Astrocyte (in vitro differentiated cells and primary cell): ENCODE measurements at regions not wholly inside any gene's neighbourhood (a gene's known extent, or its start where the extent isn't known, plus 50 kb on each side); places are given as distances from the start of the nearest gene placed in this dataset.

Experiments used
- DNase-seq: peaks from one replicate; pipeline ENCODE4 v3.0.0-alpha.2; 2010; ENCODE audit warnings: low read depth
- FAIRE-seq: peaks from 2 replicates; lab custom pipeline; 2011; peaks lifted over from hg19 to GRCh38; lab: Jason Lieb, UNC
- H2AFZ ChIP-seq: 2 replicates; pipeline ENCODE4 v1.6.0; 2012; ENCODE audit warnings: low read depth, low read length, inconsistent platforms
- H3K27ac ChIP-seq: 2 replicates; pipeline ENCODE4 v1.5.1; 2011; ENCODE audit warnings: low read depth, low read length, inconsistent platforms
- H3K27me3 ChIP-seq: 2 replicates; pipeline ENCODE4 v1.6.0; 2011; ENCODE audit warnings: low read length, inconsistent platforms; ENCODE audit not compliant: insufficient read depth
- H3K36me3 ChIP-seq: 2 replicates; pipeline ENCODE4 v1.5.1; 2011; ENCODE audit warnings: low read length, inconsistent platforms; ENCODE audit not compliant: insufficient read depth
- H3K4me1 ChIP-seq: 2 replicates; pipeline ENCODE4 v1.5.1; 2011; ENCODE audit warnings: low read length, inconsistent platforms; ENCODE audit not compliant: insufficient read depth
- H3K4me2 ChIP-seq: 2 replicates; pipeline ENCODE4 v1.6.0; 2012; ENCODE audit warnings: low read length, inconsistent platforms
- H3K4me3 ChIP-seq: 2 replicates; pipeline ENCODE4 v1.5.1; 2011; ENCODE audit warnings: low read depth, mild to moderate bottlenecking, low read length, inconsistent platforms; ENCODE audit not compliant: insufficient read depth
- H3K79me2 ChIP-seq: 2 replicates; pipeline ENCODE4 v1.6.0; 2012; ENCODE audit warnings: mild to moderate bottlenecking, low read length, inconsistent platforms; ENCODE audit not compliant: insufficient read depth
- H3K9ac ChIP-seq: 2 replicates; pipeline ENCODE4 v1.6.0; 2012; ENCODE audit warnings: mild to moderate bottlenecking, low read length, inconsistent platforms
- H3K9me3 ChIP-seq: 2 replicates; pipeline ENCODE4 v1.5.1; 2012; ENCODE audit warnings: low read depth, mild to moderate bottlenecking, low read length, inconsistent platforms; ENCODE audit not compliant: insufficient read depth
- H4K20me1 ChIP-seq: 2 replicates; pipeline ENCODE4 v1.6.0; 2012; ENCODE audit warnings: low read length, inconsistent platforms; ENCODE audit not compliant: insufficient read depth
- H3K27ac Mint-ChIP-seq: one replicate; pipeline ENCODE4 v1.8.0; 2021; ENCODE audit warnings: mild to moderate bottlenecking, mixed read lengths; ENCODE audit not compliant: unreplicated experiment
- H3K27me3 Mint-ChIP-seq: one replicate; pipeline ENCODE4 v1.8.0; 2021; ENCODE audit warnings: low read depth, mixed read lengths; ENCODE audit not compliant: unreplicated experiment
- H3K36me3 Mint-ChIP-seq: one replicate; pipeline ENCODE4 v1.8.0; 2021; ENCODE audit warnings: low read depth, mixed read lengths; ENCODE audit not compliant: unreplicated experiment
- H3K4me1 Mint-ChIP-seq: one replicate; pipeline ENCODE4 v1.8.0; 2021; ENCODE audit warnings: low read depth, mixed read lengths; ENCODE audit not compliant: unreplicated experiment
- H3K4me3 Mint-ChIP-seq: one replicate; pipeline ENCODE4 v1.8.0; 2021; ENCODE audit warnings: mild to moderate bottlenecking, moderate library complexity, mixed read lengths; ENCODE audit not compliant: unreplicated experiment
- H3K9me3 Mint-ChIP-seq: one replicate; pipeline ENCODE4 v1.8.0; 2021; ENCODE audit warnings: mild to moderate bottlenecking, mixed read lengths; ENCODE audit not compliant: unreplicated experiment
- CTCF ChIP-seq: IDR thresholded peaks from 2 replicates; pipeline ENCODE4 v1.5.1; 2011; ENCODE audit warnings: low read depth, mild to moderate bottlenecking, inconsistent platforms, low read length, moderate library complexity; ENCODE audit not compliant: insufficient read depth
- EZH2 ChIP-seq: IDR thresholded peaks from 2 replicates; pipeline ENCODE4 v1.6.1; 2012; ENCODE audit warnings: mild to moderate bottlenecking, low read length, inconsistent platforms; ENCODE audit not compliant: insufficient read depth

GRCh38 chr10:77700086-77700485 lies 62.5 kb upstream of the KCNMA1 start:
- no peaks in the 10 kb centered on the region for H3K9me3 ChIP-seq
- peaks cover 6% of the 10 kb centered on the region for H3K4me1 ChIP-seq
- no peak for FAIRE-seq
- H3K27ac ChIP-seq, result no peak overlapping the region
- H3K36me3 ChIP-seq, result no peaks in the 10 kb centered on the region
- peaks cover 2% of the 10 kb centered on the region for H3K36me3 Mint-ChIP-seq
- H3K4me3 ChIP-seq, result no peak overlapping the region
- no peaks in the 10 kb centered on the region for H3K27me3 ChIP-seq
- H3K27me3 Mint-ChIP-seq, result no peaks in the 10 kb centered on the region
- no peak overlapping the region for H3K4me3 Mint-ChIP-seq
- no peak for DNase-seq
- TF ChIP-seq EZH2, result no peak
- H3K9me3 Mint-ChIP-seq, result no peaks in the 10 kb centered on the region
- no peaks in the 10 kb centered on the region for H3K79me2 ChIP-seq
- H3K4me1 Mint-ChIP-seq, result no peaks in the 10 kb centered on the region
- H3K4me2 ChIP-seq, result no peak overlapping the region
- H2AFZ ChIP-seq, result no peak overlapping the region
- no peak overlapping the region for H3K27ac Mint-ChIP-seq
- H4K20me1 ChIP-seq, result no peaks in the 10 kb centered on the region
- no peak overlapping the region for H3K9ac ChIP-seq

- Mint-ChIP-seq H3K9me3 (no peaks in the 10 kb centered on the region), H3K4me1 (no peaks in the 10 kb centered on the region)
These were observed 61.6 kb upstream of the KCNMA1 start for GRCh38 chr10:77699080-77699645.

GRCh38 chr10:77698267-77698931 lies 60.8 kb upstream of the KCNMA1 start:
- no peaks in the 10 kb centered on the region for H3K4me1 Mint-ChIP-seq
- DNase-seq (no peak), FAIRE-seq (no peak)
- Histone ChIP-seq H3K4me3 (no peak overlapping the region), H3K9me3 (no peaks in the 10 kb centered on the region), H3K4me1 (peaks cover 6% of the 10 kb centered on the region), H2AFZ (no peak overlapping the region), H4K20me1 (no peaks in the 10 kb centered on the region), H3K4me2 (no peak overlapping the region), H3K9ac (no peak overlapping the region), H3K27ac (no peak overlapping the region), H3K79me2 (no peaks in the 10 kb centered on the region), H3K36me3 (no peaks in the 10 kb centered on the region), H3K27me3 (no peaks in the 10 kb centered on the region)
- H3K27me3 Mint-ChIP-seq, result no peaks in the 10 kb centered on the region
- TF ChIP-seq CTCF, result no peak
- no peaks in the 10 kb centered on the region for H3K36me3 Mint-ChIP-seq
- H3K9me3 Mint-ChIP-seq, result no peaks in the 10 kb centered on the region
- H3K4me3 Mint-ChIP-seq, result no peak overlapping the region
- no peak overlapping the region for H3K27ac Mint-ChIP-seq

More at GRCh38 chr10:77699080-77699645, 61.6 kb upstream of the KCNMA1 start:
- H3K4me1 ChIP-seq, result peaks cover 6% of the 10 kb centered on the region
- Mint-ChIP-seq H3K27ac (no peak overlapping the region), H3K27me3 (no peaks in the 10 kb centered on the region), H3K36me3 (no peaks in the 10 kb centered on the region), H3K4me3 (no peak overlapping the region)
- H3K27ac ChIP-seq, result no peak overlapping the region
- H3K79me2 ChIP-seq, result no peaks in the 10 kb centered on the region
- DNase-seq, result no peak
- no peak for FAIRE-seq
- no peaks in the 10 kb centered on the region for H4K20me1 ChIP-seq
- H3K4me2 ChIP-seq, result no peak overlapping the region
- TF ChIP-seq CTCF, result no peak
- TF ChIP-seq EZH2, result no peak
- no peak overlapping the region for H3K4me3 ChIP-seq
- H3K9ac ChIP-seq, result no peak overlapping the region
- no peaks in the 10 kb centered on the region for H3K9me3 ChIP-seq
- H3K27me3 ChIP-seq, result no peaks in the 10 kb centered on the region
- no peak overlapping the region for H2AFZ ChIP-seq
- no peaks in the 10 kb centered on the region for H3K36me3 ChIP-seq
